ENCODE measurements at regions not wholly inside any gene's neighbourhood (a gene's known extent, or its start where the extent isn't known, plus 50 kb on each side); places are given as distances from the start of the nearest gene placed in this dataset.

GRCh38 chr5:67476995-67477394 lies 280.4 kb upstream of the CD180 start:
- DNase-seq (ENCODE audit: low read depth, low spot score) (no peak), ATAC-seq (no peak)
- no peak overlapping the region for H3K27ac ChIP-seq (ENCODE audit: low read depth, low read length)
- H3K4me2 ChIP-seq (ENCODE audit: low read length), result no peak overlapping the region
- intact Hi-C loops (cut with micrococcal nuclease), result no loop called here
- H3K36me3 ChIP-seq (ENCODE audit: control insufficient read depth in 1 of 2, insufficient read depth in 2 of 2, low read length in 2 of 2), result no peaks in the 10 kb centered on the region
- BruUV-seq (replicated peaks), result no TSS peak
- no peaks in the 10 kb centered on the region for H3K4me1 ChIP-seq (ENCODE audit: control insufficient read depth in 1 of 2, insufficient read depth in 2 of 2, low read length in 2 of 2)
- no peak overlapping the region for H2AFZ ChIP-seq (ENCODE audit: low read depth, low read length, poor library complexity, severe bottlenecking)
- H3K79me2 ChIP-seq (ENCODE audit: insufficient read depth, low read length), result no peaks in the 10 kb centered on the region
- H4K20me1 ChIP-seq (ENCODE audit: insufficient read depth), result no peaks in the 10 kb centered on the region
- no peaks in the 10 kb centered on the region for H3K27me3 ChIP-seq (ENCODE audit: insufficient read depth, low read length)
- RAD21 ChIA-PET (ENCODE audit: low non-redundant PET in 1 of 2, low total read pairs in 2 of 2, uncharacterized antibody in 2 of 2, unreplicated experiment in 2 of 2), result no interaction called here
- POLR2A ChIA-PET, result no interaction called here
- H3K9me3 ChIP-seq (ENCODE audit: control insufficient read depth in 1 of 2, insufficient read depth in 1 of 2, low read depth in 1 of 2, low read length in 2 of 2), result no peaks in the 10 kb centered on the region
- H3K9me2 ChIP-seq (ENCODE audit: insufficient read depth), result no peaks in the 10 kb centered on the region
- no peak overlapping the region for H3K9ac ChIP-seq (ENCODE audit: low read length)
- H3K4me3 ChIP-seq (replicated peaks in 1 of 2; ENCODE audit: low read depth in 1 of 2, low read length in 2 of 2), result no peak overlapping the region
- CTCF ChIA-PET, result no interaction called here
- no peak for TF ChIP-seq ZFX (IDR thresholded peaks at IDR 0.05)
- TF ChIP-seq EZH2phosphoT487 (IDR thresholded peaks at IDR 0.05; ENCODE audit: borderline replicate concordance), result no peak
- TF ChIP-seq MAX (IDR thresholded peaks at IDR 0.05), result no peak
- no peak for TF ChIP-seq ZNF274 (IDR thresholded peaks at IDR 0.05; ENCODE audit: low read depth, low read length)
- TF ChIP-seq POLR2AphosphoS5 (IDR thresholded peaks at IDR 0.05; ENCODE audit: low read depth, low read length), result no peak
- no peak for TF ChIP-seq CTCF (IDR thresholded peaks at IDR 0.05 in 2 of 3, conservative IDR thresholded peaks at IDR 0.05 in 1 of 3; ENCODE audit: borderline replicate concordance in 1 of 3, insufficient read depth in 1 of 3, low read depth in 2 of 3, low read length in 2 of 3)
- TF ChIP-seq ELF1 (IDR thresholded peaks at IDR 0.05; ENCODE audit: borderline replicate concordance, low read depth), result no peak

- ChIA-PET POLR2A (no interaction called here), RAD21 (ENCODE audit: low non-redundant PET in 1 of 2, low total read pairs in 2 of 2, uncharacterized antibody in 2 of 2, unreplicated experiment in 2 of 2) (no interaction called here), CTCF (no interaction called here)
- BruUV-seq (replicated peaks), result no TSS peak
- H2AFZ ChIP-seq (ENCODE audit: low read depth, low read length, poor library complexity, severe bottlenecking), result no peak overlapping the region
- H3K27me3 ChIP-seq (ENCODE audit: insufficient read depth, low read length), result no peaks in the 10 kb centered on the region
- ATAC-seq (no peak), DNase-seq (ENCODE audit: low read depth, low spot score) (no peak)
- no peak overlapping the region for H3K4me3 ChIP-seq (replicated peaks in 1 of 2; ENCODE audit: low read depth in 1 of 2, low read length in 2 of 2)
- H3K4me2 ChIP-seq (ENCODE audit: low read length), result no peak overlapping the region
- H3K9me3 ChIP-seq (ENCODE audit: control insufficient read depth in 1 of 2, insufficient read depth in 1 of 2, low read depth in 1 of 2, low read length in 2 of 2), result no peaks in the 10 kb centered on the region
- no peak overlapping the region for H3K27ac ChIP-seq (ENCODE audit: low read depth, low read length)
- no peaks in the 10 kb centered on the region for H3K36me3 ChIP-seq (ENCODE audit: control insufficient read depth in 1 of 2, insufficient read depth in 2 of 2, low read length in 2 of 2)
- no peak overlapping the region for H3K9ac ChIP-seq (ENCODE audit: low read length)
- intact Hi-C loops (cut with micrococcal nuclease), result no loop called here
- H3K79me2 ChIP-seq (ENCODE audit: insufficient read depth, low read length), result no peaks in the 10 kb centered on the region
- TF ChIP-seq EZH2phosphoT487 (IDR thresholded peaks at IDR 0.05; ENCODE audit: borderline replicate concordance), result no peak
- no peak for TF ChIP-seq POLR2A (IDR thresholded peaks at IDR 0.05; ENCODE audit: borderline replicate concordance, extremely low read depth, insufficient read depth, insufficient read length)
- TF ChIP-seq JUND (IDR thresholded peaks at IDR 0.05), result no peak
- TF ChIP-seq YY1 (IDR thresholded peaks at IDR 0.05; ENCODE audit: extremely low read depth, insufficient replicate concordance, low read depth, low read length), result no peak
- no peak for TF ChIP-seq SP1 (IDR thresholded peaks at IDR 0.05; ENCODE audit: low read depth)
- TF ChIP-seq CBX3 (IDR thresholded peaks at IDR 0.05; ENCODE audit: low read depth), result no peak
- H3K9me2 ChIP-seq (ENCODE audit: insufficient read depth), result no peaks in the 10 kb centered on the region
- no peaks in the 10 kb centered on the region for H4K20me1 ChIP-seq (ENCODE audit: insufficient read depth)
- H3K4me1 ChIP-seq (ENCODE audit: control insufficient read depth in 1 of 2, insufficient read depth in 2 of 2, low read length in 2 of 2), result no peaks in the 10 kb centered on the region
These were observed 279.9 kb upstream of the CD180 start for GRCh38 chr5:67476531-67476930.
